ENCODE measurements at regions not wholly inside any gene's neighbourhood (a gene's known extent, or its start where the extent isn't known, plus 50 kb on each side); places are given as distances from the start of the nearest gene placed in this dataset.
A peak's percentile ranks its signal among the peaks of the same experiment; 100 is the strongest.
"Not testable (repeated sequence)": the region's sequence is repeated elsewhere in the genome, so short reads cannot be mapped to it uniquely, and the experiment has no call there.

DNA sequence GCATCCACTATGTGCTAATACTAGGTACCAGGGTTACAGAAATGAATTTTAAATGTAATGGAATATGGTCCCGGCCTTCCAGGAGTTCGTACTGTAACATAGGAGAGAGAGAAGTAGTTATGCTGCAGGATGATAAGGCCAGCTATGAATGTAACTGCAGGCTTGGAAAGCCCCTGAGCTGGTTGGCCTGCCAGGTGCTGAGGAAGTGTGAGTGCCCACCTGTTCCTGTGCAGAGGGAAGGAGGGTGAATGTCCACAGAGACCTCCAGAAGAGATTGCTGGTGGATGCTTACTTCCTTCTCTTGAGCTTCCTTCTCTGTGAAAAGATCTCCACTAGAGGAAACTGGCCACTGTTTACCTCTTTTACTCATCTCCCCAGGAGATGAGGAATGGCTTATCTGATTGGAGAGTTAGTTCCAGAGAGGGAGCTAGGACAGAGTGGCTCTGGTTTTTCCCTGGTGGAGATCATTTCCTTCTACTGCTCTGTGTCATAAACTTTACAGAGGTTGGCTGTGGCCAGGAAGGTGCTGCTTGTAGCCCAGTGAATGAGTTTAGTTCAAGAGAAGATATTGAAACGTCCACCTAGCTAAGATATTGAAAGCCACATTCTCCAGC is 114.0 kb upstream of the LNX1 start:
- no peak overlapping the region for H3K4me3 ChIP-seq (ENCODE audit: low read depth, low read length)
- DNase-seq (ENCODE audit: low read depth): no peak
- TF ChIP-seq, protein P1, sequence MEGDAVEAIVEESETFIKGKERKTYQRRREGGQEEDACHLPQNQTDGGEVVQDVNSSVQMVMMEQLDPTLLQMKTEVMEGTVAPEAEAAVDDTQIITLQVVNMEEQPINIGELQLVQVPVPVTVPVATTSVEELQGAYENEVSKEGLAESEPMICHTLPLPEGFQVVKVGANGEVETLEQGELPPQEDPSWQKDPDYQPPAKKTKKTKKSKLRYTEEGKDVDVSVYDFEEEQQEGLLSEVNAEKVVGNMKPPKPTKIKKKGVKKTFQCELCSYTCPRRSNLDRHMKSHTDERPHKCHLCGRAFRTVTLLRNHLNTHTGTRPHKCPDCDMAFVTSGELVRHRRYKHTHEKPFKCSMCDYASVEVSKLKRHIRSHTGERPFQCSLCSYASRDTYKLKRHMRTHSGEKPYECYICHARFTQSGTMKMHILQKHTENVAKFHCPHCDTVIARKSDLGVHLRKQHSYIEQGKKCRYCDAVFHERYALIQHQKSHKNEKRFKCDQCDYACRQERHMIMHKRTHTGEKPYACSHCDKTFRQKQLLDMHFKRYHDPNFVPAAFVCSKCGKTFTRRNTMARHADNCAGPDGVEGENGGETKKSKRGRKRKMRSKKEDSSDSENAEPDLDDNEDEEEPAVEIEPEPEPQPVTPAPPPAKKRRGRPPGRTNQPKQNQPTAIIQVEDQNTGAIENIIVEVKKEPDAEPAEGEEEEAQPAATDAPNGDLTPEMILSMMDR (IDR thresholded peaks at IDR 0.05; ENCODE audit: low read depth, low read length, missing control alignments): no peak

- H3K4me3 ChIP-seq (ENCODE audit: low read depth, low read length): no peak overlapping the region
- DNase-seq (ENCODE audit: low read depth): no peak
- TF ChIP-seq, protein P1 (IDR thresholded peaks at IDR 0.05; ENCODE audit: low read depth, low read length, missing control alignments): no peak
These were observed 113.0 kb upstream of the LNX1 start for GRCh38 chr4:53704329-53704728.

- DNase-seq (ENCODE audit: low read depth): no peak
- TF ChIP-seq, protein P1 (IDR thresholded peaks at IDR 0.05; ENCODE audit: low read depth, low read length, missing control alignments): no peak
- no peak overlapping the region for H3K4me3 ChIP-seq (ENCODE audit: low read depth, low read length)
These were observed 112.0 kb upstream of the LNX1 start for GRCh38 chr4:53703267-53703655.

- TF ChIP-seq, protein P1 (IDR thresholded peaks at IDR 0.05; ENCODE audit: low read depth, low read length, missing control alignments): peak; percentile 43
- H3K4me3 ChIP-seq (ENCODE audit: low read depth, low read length): peak overlapping the region; percentile 41
- DNase-seq (ENCODE audit: low read depth): peak; percentile 44
These were observed 111.3 kb upstream of the LNX1 start for GRCh38 chr4:53702334-53703266.

DNA sequence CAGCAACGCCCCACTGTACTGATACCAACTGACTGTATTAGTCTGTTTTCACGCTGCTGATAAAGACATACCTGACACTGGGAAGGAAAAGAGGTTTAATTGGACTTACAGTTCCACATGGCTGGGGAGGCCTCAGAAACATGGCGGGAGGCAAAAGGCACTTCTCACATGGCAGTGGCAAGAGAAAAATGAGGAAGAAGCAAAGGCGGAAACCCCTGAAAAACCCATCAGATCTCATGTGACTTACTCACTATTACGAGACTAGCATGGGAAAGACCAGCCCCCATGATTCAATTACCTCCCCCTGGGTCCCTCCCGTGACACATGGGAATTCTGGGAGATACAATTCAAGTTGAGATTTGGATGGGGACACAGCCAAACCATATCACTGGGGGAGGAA is 110.0 kb upstream of the LNX1 start:
- not testable (repeated sequence) for H3K4me3 ChIP-seq (ENCODE audit: low read depth, low read length); DNase-seq (ENCODE audit: low read depth)

DNA sequence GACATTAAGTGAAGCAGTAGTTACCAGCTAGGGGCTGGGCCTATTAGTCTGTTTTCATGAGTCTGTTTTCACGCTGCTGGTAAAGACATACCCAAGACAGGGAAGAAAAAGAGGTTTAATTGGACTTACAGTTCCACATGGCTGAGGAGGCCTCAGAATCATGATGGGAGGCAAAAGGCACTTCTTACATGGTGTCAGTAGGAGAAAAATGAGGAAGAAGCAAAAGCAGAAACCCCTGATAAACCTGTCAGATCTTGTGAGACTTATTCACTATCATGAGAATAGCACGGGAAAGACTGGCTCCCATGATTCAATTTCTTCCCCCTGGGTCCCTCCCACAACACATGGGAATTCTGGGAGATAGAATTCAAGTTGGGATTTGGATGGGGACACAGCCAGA is 108.0 kb upstream of the LNX1 start:
- not testable (repeated sequence) for H3K4me3 ChIP-seq (ENCODE audit: low read depth, low read length); DNase-seq (ENCODE audit: low read depth)

DNA sequence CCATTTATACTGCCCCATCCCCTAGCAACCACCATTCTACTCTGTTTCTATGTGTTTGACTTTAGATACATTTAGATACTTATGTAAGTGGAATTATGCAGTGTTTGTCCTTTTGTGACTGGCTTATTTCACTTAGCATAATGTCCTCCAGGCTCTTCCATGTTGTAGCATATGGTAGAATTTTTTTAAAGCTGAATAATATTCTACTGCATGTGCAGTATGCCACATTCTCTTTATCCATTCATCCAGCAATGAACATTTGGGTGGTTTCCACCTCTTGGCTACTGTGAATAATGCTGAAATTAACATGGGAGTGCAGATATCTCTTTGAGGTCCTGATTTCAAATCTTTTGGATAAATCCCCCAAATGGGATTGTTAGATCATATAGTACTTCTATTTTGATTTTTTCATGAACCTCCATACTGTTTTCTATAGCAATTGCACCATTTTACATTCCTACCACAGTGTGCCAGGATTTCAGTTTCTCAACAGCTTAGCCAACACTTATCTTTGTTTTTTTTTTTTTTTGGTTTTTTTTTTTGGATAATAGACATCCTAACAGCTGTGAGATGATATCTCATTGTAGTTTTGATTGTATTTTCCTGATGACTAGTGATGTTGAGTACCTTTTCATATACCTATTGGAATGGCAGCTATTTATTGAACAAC is 105.9 kb upstream of the LNX1 start:
- TF ChIP-seq, protein P1 (IDR thresholded peaks at IDR 0.05; ENCODE audit: low read depth, low read length, missing control alignments): no peak
- DNase-seq (ENCODE audit: low read depth): no peak

More for the DNA sequence above, 105.9 kb upstream of the LNX1 start:
- no peak overlapping the region for H3K4me3 ChIP-seq (ENCODE audit: low read depth, low read length)
